ENCODE measurements at regions not wholly inside any gene's neighbourhood (a gene's known extent, or its start where the extent isn't known, plus 50 kb on each side); places are given as distances from the start of the nearest gene placed in this dataset.

GRCh38 chr3:76490064-76490463, 549.8 kb upstream of the ROBO2 start:
- ChIA-PET CTCF (interaction anchor here (0.6 to 1.1 kb wide), 2 partner anchors 96 to 485 kb away, joined by 3 read pairs; no protein-coding TSS in a partner anchor), POLR2A (no interaction called here)
- WGBS (ENCODE audit: low lambda C conversion rate) = 50% methylated on average over 3 of the region's 3 CpGs

GRCh38 chr3:76495216-76495615, 544.7 kb upstream of the ROBO2 start:
- Histone ChIP-seq H4K20me1 (ENCODE audit: insufficient read depth) (no peaks in the 10 kb centered on the region), H3K4me2 (no peak overlapping the region), H3K27ac (ENCODE audit: low read depth in 2 of 2, low read length in 1 of 2) (no peak overlapping the region), H3F3A (replicated peaks; ENCODE audit: insufficient read depth) (no peaks in the 10 kb centered on the region), H3K79me2 (ENCODE audit: insufficient read depth) (no peaks in the 10 kb centered on the region), H3K36me3 (replicated peaks in 1 of 2; ENCODE audit: control insufficient read depth in 1 of 2, insufficient read depth in 2 of 2, low read length in 1 of 2) (no peaks in the 10 kb centered on the region), H3K9me2 (no peaks in the 10 kb centered on the region), H3K27me3 (ENCODE audit: insufficient read depth) (no peaks in the 10 kb centered on the region), H3K4me1 (ENCODE audit: control insufficient read depth in 1 of 2, insufficient read depth in 2 of 2, low read depth in 1 of 2, low read length in 1 of 2) (no peaks in the 10 kb centered on the region), H2AFZ (ENCODE audit: low read depth) (0 out of 2 replicates have a peak overlapping the region, but pooled peaks have one; percentile 5), H3K9me3 (no peaks in the 10 kb centered on the region), H3K4me3 (ENCODE audit: low read depth in 2 of 2, low read length in 1 of 2) (no peak overlapping the region), H3K9ac (no peak overlapping the region)
- CTCF ChIA-PET = no interaction called here
- DNase-seq = no peak
- TF ChIP-seq MEF2A (IDR thresholded peaks at IDR 0.05; ENCODE audit: borderline replicate concordance, low read depth) (no peak), YY1 (IDR thresholded peaks at IDR 0.05; ENCODE audit: low read depth) (no peak), RXRA (IDR thresholded peaks at IDR 0.05; ENCODE audit: borderline replicate concordance, low read depth) (no peak), REST (IDR thresholded peaks at IDR 0.05; ENCODE audit: low read depth, low read length) (no peak)
- 51% methylated on average over 2 of the region's 2 CpGs for WGBS (ENCODE audit: low lambda C conversion rate)
- POLR2A ChIA-PET = no interaction called here

More at GRCh38 chr3:76490064-76490463, 549.8 kb upstream of the ROBO2 start:
- no peak overlapping the region for H3K4me2 ChIP-seq
- H3K4me3 ChIP-seq (ENCODE audit: low read depth in 2 of 2, low read length in 1 of 2) = no peak overlapping the region
- no peaks in the 10 kb centered on the region for H4K20me1 ChIP-seq (ENCODE audit: insufficient read depth)
- no peaks in the 10 kb centered on the region for H3K27me3 ChIP-seq (ENCODE audit: insufficient read depth)
- no peak for DNase-seq
- no peak overlapping the region for H2AFZ ChIP-seq (ENCODE audit: low read depth)
- H3K36me3 ChIP-seq (replicated peaks in 1 of 2; ENCODE audit: control insufficient read depth in 1 of 2, insufficient read depth in 2 of 2, low read length in 1 of 2) = no peaks in the 10 kb centered on the region
- no peak overlapping the region for H3K9ac ChIP-seq
- H3K9me3 ChIP-seq = no peaks in the 10 kb centered on the region
- no peak overlapping the region for H3K27ac ChIP-seq (ENCODE audit: low read depth in 2 of 2, low read length in 1 of 2)
- H3F3A ChIP-seq (replicated peaks; ENCODE audit: insufficient read depth) = no peaks in the 10 kb centered on the region
- H3K9me2 ChIP-seq = no peaks in the 10 kb centered on the region
- H3K4me1 ChIP-seq (ENCODE audit: control insufficient read depth in 1 of 2, insufficient read depth in 2 of 2, low read depth in 1 of 2, low read length in 1 of 2) = no peaks in the 10 kb centered on the region
- TF ChIP-seq RAD21 (IDR thresholded peaks at IDR 0.05; ENCODE audit: low read length) (no peak), CHD2 (IDR thresholded peaks at IDR 0.05; ENCODE audit: low read length, partially characterized antibody) (no peak), GABPA (IDR thresholded peaks at IDR 0.05; ENCODE audit: low read depth) (no peak), FOSL2 (IDR thresholded peaks at IDR 0.05; ENCODE audit: borderline replicate concordance, low read depth) (no peak), SIN3A (IDR thresholded peaks at IDR 0.05; ENCODE audit: borderline replicate concordance, low read depth, low read length) (no peak)
- H3K79me2 ChIP-seq (ENCODE audit: insufficient read depth) = no peaks in the 10 kb centered on the region

DNA sequence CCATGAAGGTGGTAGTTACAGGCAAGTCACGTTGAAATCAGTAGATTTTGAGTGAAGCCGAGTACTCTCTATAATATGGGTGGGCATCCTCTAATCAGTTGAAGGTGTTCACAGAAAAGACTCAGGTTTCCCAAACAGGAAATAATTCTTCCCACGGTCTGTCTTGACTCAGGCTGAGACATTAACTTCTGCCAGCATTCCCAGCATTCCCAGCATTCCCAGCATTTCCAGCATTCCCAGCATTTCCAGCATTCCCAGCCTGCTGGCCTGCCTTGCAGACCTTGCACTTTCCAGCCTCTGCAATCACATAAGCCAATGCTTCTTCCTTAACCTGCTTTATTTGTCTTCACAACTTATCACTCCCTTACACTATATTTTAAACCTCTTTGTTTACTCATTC, 542.3 kb upstream of the ROBO2 start:
- POLR2A ChIA-PET = no interaction called here
- no peaks in the 10 kb centered on the region for H3K27me3 ChIP-seq (ENCODE audit: insufficient read depth)
- WGBS (ENCODE audit: low lambda C conversion rate) = 28% methylated on average over 3 of the region's 3 CpGs

More for the DNA sequence above, 542.3 kb upstream of the ROBO2 start:
- Histone ChIP-seq H3K4me1 (ENCODE audit: control insufficient read depth in 1 of 2, insufficient read depth in 2 of 2, low read depth in 1 of 2, low read length in 1 of 2) (no peaks in the 10 kb centered on the region; a peak in 1 of 4 replicates), H3K9me3 (no peaks in the 10 kb centered on the region), H3F3A (replicated peaks; ENCODE audit: insufficient read depth) (peaks cover 8% of the 10 kb centered on the region), H2AFZ (ENCODE audit: low read depth) (no peak overlapping the region), H3K27ac (ENCODE audit: low read depth in 2 of 2, low read length in 1 of 2) (no peak overlapping the region), H3K4me2 (no peak overlapping the region), H4K20me1 (ENCODE audit: insufficient read depth) (no peaks in the 10 kb centered on the region), H3K9ac (no peak overlapping the region), H3K36me3 (replicated peaks in 1 of 2; ENCODE audit: control insufficient read depth in 1 of 2, insufficient read depth in 2 of 2, low read length in 1 of 2) (no peaks in the 10 kb centered on the region), H3K79me2 (ENCODE audit: insufficient read depth) (no peaks in the 10 kb centered on the region), H3K9me2 (no peaks in the 10 kb centered on the region), H3K4me3 (ENCODE audit: low read depth in 2 of 2, low read length in 1 of 2) (no peak overlapping the region)
- CTCF ChIA-PET = no interaction called here
- TF ChIP-seq TEAD4 (IDR thresholded peaks at IDR 0.05; ENCODE audit: borderline replicate concordance, insufficient read depth) = peak; percentile 22; the same call in 1 of the 2 replicates
- no peak for TF ChIP-seq MEF2A (IDR thresholded peaks at IDR 0.05; ENCODE audit: borderline replicate concordance, low read depth)
- no peak for DNase-seq
